Panc1 (cell line): ENCODE measurements at regions not wholly inside any gene's neighbourhood (a gene's known extent, or its start where the extent isn't known, plus 50 kb on each side); places are given as distances from the start of the nearest gene placed in this dataset.

ENCODE experiments used
- CTCF ChIP-seq: fragments of 450-650 bp; IDR thresholded peaks from 2 replicates; pipeline ENCODE4 v1.5.1; 2017; ENCODE audit warnings: mild to moderate bottlenecking
- POLR2AphosphoS5 ChIP-seq: IDR thresholded peaks from 2 replicates; pipeline ENCODE4 v1.6.1; 2012; ENCODE audit warnings: mild to moderate bottlenecking, low read depth, low read length, moderate library complexity
- REST ChIP-seq, 2 experiments: IDR thresholded peaks; 2 replicates each; pipeline ENCODE4 v1.6.1; 2011 to 2012; ENCODE audit warnings: low read depth in 2 of 2, control low read depth in 1 of 2, low read length in 1 of 2, mild to moderate bottlenecking in 1 of 2, moderate library complexity in 1 of 2; ENCODE audit not compliant: insufficient read depth in 1 of 2
- SIN3A ChIP-seq: IDR thresholded peaks from 2 replicates; pipeline ENCODE4 v1.6.1; 2012; ENCODE audit warnings: low read depth, mild to moderate bottlenecking, low read length, moderate library complexity, borderline replicate concordance; ENCODE audit not compliant: insufficient read depth
- TCF7L2 ChIP-seq: IDR thresholded peaks from 2 replicates; pipeline ENCODE4 v1.6.1; 2011; ENCODE audit warnings: mild to moderate bottlenecking, low read depth, low read length, inconsistent platforms

- TF ChIP-seq CTCF (no peak), REST (IDR thresholded peaks at IDR 0.05; ENCODE audit: insufficient read depth in 1 of 2, low read depth in 2 of 2, low read length in 1 of 2) (no peak), SIN3A (no peak), TCF7L2 (no peak), POLR2AphosphoS5 (no peak)
These were observed 540.3 kb upstream of the MGMT start for GRCh38 chr10:128926711-128927110.
